Ishikawa (cell line): ENCODE measurements at regions not wholly inside any gene's neighbourhood (a gene's known extent, or its start where the extent isn't known, plus 50 kb on each side); places are given as distances from the start of the nearest gene placed in this dataset.

Source experiments
- CEBPB ChIP-seq: IDR thresholded peaks from 2 replicates; pipeline ENCODE4 v1.6.1; 2012
- CREB1 ChIP-seq: IDR thresholded peaks from 2 replicates; pipeline ENCODE4 v1.6.1; 2012; ENCODE audit warnings: low read depth
- EGR1 ChIP-seq: IDR thresholded peaks from 2 replicates; pipeline ENCODE4 v1.6.1; 2012
- EP300 ChIP-seq: IDR thresholded peaks from 2 replicates; pipeline ENCODE4 v1.6.1; 2012; ENCODE audit warnings: borderline replicate concordance
- FOXM1 ChIP-seq: IDR thresholded peaks from 2 replicates; pipeline ENCODE4 v1.6.1; 2012; ENCODE audit warnings: low read depth, borderline replicate concordance
- NFIC ChIP-seq: IDR thresholded peaks from 2 replicates; pipeline ENCODE4 v1.6.1; 2012
- RAD21 ChIP-seq: IDR thresholded peaks from 2 replicates; pipeline ENCODE4 v1.6.1; 2012; ENCODE audit warnings: low read depth
- TAF1 ChIP-seq: IDR thresholded peaks from 2 replicates; pipeline ENCODE4 v1.6.1; 2012; ENCODE audit warnings: low read depth, mild to moderate bottlenecking
- TCF12 ChIP-seq: IDR thresholded peaks from 2 replicates; pipeline ENCODE4 v1.6.1; 2012; ENCODE audit warnings: low read depth
- TEAD4 ChIP-seq: IDR thresholded peaks from 2 replicates; pipeline ENCODE4 v1.6.1; 2012
- YY1 ChIP-seq: IDR thresholded peaks from 2 replicates; pipeline ENCODE4 v1.6.1; 2012; ENCODE audit warnings: low read depth
- ZBTB7A ChIP-seq: IDR thresholded peaks from 2 replicates; pipeline ENCODE4 v1.6.1; 2012; ENCODE audit warnings: low read depth
- TF ChIP-seq, protein P1 (sequence below): IDR thresholded peaks from 2 replicates; pipeline ENCODE4 v1.6.1; 2012; ENCODE audit warnings: low read depth, mild to moderate bottlenecking
- TF ChIP-seq, protein P2 (sequence below): IDR thresholded peaks from 2 replicates; pipeline ENCODE4 v1.6.1; 2012
- TF ChIP-seq, protein P3 (sequence below): IDR thresholded peaks from 2 replicates; pipeline ENCODE4 v1.6.1; 2012

GRCh38 chr18:65423776-65424175, 327.0 kb upstream of the CDH7 start:
- TF ChIP-seq TAF1 (no peak), EP300 (no peak), NFIC (no peak)
- TF ChIP-seq, protein P1, sequence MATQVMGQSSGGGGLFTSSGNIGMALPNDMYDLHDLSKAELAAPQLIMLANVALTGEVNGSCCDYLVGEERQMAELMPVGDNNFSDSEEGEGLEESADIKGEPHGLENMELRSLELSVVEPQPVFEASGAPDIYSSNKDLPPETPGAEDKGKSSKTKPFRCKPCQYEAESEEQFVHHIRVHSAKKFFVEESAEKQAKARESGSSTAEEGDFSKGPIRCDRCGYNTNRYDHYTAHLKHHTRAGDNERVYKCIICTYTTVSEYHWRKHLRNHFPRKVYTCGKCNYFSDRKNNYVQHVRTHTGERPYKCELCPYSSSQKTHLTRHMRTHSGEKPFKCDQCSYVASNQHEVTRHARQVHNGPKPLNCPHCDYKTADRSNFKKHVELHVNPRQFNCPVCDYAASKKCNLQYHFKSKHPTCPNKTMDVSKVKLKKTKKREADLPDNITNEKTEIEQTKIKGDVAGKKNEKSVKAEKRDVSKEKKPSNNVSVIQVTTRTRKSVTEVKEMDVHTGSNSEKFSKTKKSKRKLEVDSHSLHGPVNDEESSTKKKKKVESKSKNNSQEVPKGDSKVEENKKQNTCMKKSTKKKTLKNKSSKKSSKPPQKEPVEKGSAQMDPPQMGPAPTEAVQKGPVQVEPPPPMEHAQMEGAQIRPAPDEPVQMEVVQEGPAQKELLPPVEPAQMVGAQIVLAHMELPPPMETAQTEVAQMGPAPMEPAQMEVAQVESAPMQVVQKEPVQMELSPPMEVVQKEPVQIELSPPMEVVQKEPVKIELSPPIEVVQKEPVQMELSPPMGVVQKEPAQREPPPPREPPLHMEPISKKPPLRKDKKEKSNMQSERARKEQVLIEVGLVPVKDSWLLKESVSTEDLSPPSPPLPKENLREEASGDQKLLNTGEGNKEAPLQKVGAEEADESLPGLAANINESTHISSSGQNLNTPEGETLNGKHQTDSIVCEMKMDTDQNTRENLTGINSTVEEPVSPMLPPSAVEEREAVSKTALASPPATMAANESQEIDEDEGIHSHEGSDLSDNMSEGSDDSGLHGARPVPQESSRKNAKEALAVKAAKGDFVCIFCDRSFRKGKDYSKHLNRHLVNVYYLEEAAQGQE, result no peak
- TF ChIP-seq, protein P2, sequence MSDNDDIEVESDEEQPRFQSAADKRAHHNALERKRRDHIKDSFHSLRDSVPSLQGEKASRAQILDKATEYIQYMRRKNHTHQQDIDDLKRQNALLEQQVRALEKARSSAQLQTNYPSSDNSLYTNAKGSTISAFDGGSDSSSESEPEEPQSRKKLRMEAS, result no peak
- TF ChIP-seq, protein P3, sequence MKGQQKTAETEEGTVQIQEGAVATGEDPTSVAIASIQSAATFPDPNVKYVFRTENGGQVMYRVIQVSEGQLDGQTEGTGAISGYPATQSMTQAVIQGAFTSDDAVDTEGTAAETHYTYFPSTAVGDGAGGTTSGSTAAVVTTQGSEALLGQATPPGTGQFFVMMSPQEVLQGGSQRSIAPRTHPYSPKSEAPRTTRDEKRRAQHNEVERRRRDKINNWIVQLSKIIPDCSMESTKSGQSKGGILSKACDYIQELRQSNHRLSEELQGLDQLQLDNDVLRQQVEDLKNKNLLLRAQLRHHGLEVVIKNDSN, result no peak

- TF ChIP-seq, protein P1, result no peak
- TF ChIP-seq, protein P2, result no peak
- TF ChIP-seq TEAD4, result no peak
- no peak for TF ChIP-seq NFIC
- TF ChIP-seq ZBTB7A, result no peak
- TF ChIP-seq EGR1, result no peak
- no peak for TF ChIP-seq EP300
- TF ChIP-seq TAF1, result no peak
- TF ChIP-seq CEBPB, result no peak
- no peak for TF ChIP-seq RAD21
- no peak for TF ChIP-seq YY1
- no peak for TF ChIP-seq CREB1
- no peak for TF ChIP-seq FOXM1
- TF ChIP-seq, protein P3, result no peak
- TF ChIP-seq TCF12, result no peak
Measured at GRCh38 chr18:65422544-65423136, 328.2 kb upstream of the CDH7 start.

- TF ChIP-seq TAF1 (no peak), CREB1 (no peak), YY1 (no peak), TEAD4 (no peak), TCF12 (no peak), NFIC (no peak), EGR1 (no peak), RAD21 (no peak)
- TF ChIP-seq, protein P2, result no peak
- TF ChIP-seq, protein P1, result no peak
- TF ChIP-seq, protein P3, result no peak
Measured at GRCh38 chr18:65415098-65415497, 335.7 kb upstream of the CDH7 start.

DNA sequence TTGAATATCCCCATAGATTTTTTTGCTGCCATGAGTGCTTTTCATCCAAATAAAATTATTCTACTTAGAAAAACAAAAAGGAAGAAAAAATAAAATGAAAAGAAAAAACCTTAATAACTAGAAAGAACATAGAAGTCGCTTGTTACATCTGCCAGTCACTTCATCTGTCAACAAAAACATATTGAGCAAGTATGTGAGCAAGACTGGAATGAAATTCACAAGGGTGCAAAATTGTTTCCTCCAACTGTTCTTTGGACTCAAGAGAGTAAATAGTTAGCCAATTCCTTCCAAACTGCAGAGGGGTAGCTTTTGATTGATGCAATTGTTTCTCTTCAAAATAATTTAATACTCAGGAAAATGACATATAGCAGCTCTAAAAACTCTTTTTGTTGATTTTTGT, 336.3 kb upstream of the CDH7 start:
- TF ChIP-seq CEBPB, result no peak
- TF ChIP-seq EGR1, result no peak
- TF ChIP-seq TCF12, result no peak
- TF ChIP-seq, protein P3, result no peak
- TF ChIP-seq ZBTB7A, result no peak
- TF ChIP-seq TAF1, result no peak
- TF ChIP-seq RAD21, result no peak
- TF ChIP-seq NFIC, result no peak
- TF ChIP-seq, protein P2, result no peak
- TF ChIP-seq EP300, result no peak
- no peak for TF ChIP-seq CREB1
- TF ChIP-seq, protein P1, result no peak
- TF ChIP-seq TEAD4, result no peak
- TF ChIP-seq YY1, result no peak
- TF ChIP-seq FOXM1, result no peak
